Gastrocnemius medialis (tissue), 4 donors: ENCODE measurements at regions not wholly inside any gene's neighbourhood (a gene's known extent, or its start where the extent isn't known, plus 50 kb on each side); places are given as distances from the start of the nearest gene placed in this dataset.

Source experiments
- ATAC-seq, 2 donors: fragments of 150-250 bp; one replicate each; pipeline ENCODE4 v1.9.1; 2016
- DNase-seq, 2 donors: peaks; one replicate each; pipeline ENCODE4 v3.0.0-alpha.2; 2019
- H3K27ac ChIP-seq, 4 donors: fragments of 200-600 bp; sonication (generic); 1 replicate in 1 of 4; 2 replicates in 3 of 4; pipeline ENCODE4 v1.5.1; 2016 to 2018; ENCODE audit warnings: mild to moderate bottlenecking in 2 of 4, moderate library complexity in 1 of 4
- H3K27me3 ChIP-seq, 3 donors: fragments of 200-600 bp; sonication (generic) in 2 of 3; 1 replicate in 1 of 3; 2 replicates in 2 of 3; pipeline versions ENCODE4 v1.5.1 to v1.6.0; 2016 to 2019; ENCODE audit warnings: mild to moderate bottlenecking in 1 of 3, moderate library complexity in 1 of 3
- H3K36me3 ChIP-seq, 2 donors: fragments of 200-600 bp; sonication (generic) in 1 of 2; one replicate each; pipeline ENCODE4 v1.5.1; 2017 to 2018
- H3K4me1 ChIP-seq, 2 donors: fragments of 200-600 bp; sonication (generic) in 1 of 2; one replicate each; pipeline ENCODE4 v1.5.1; 2016 to 2017; ENCODE audit warnings: mild to moderate bottlenecking in 2 of 2
- H3K4me3 ChIP-seq, 4 donors: fragments of 200-600 bp; sonication (generic) in 3 of 4; 1 replicate in 1 of 4; 2 replicates in 3 of 4; pipeline ENCODE4 v1.5.1; 2016 to 2019; ENCODE audit warnings: mild to moderate bottlenecking in 2 of 4
- H3K9me3 ChIP-seq, 3 donors: fragments of 200-600 bp; sonication (generic) in 2 of 3; 1 replicate in 1 of 3; 2 replicates in 2 of 3; pipeline ENCODE4 v1.5.1; 2016 to 2019
- POLR2A ChIP-seq, 2 donors: fragments of 450-650 bp; IDR thresholded peaks; one replicate each; pipeline ENCODE4 v1.6.1; 2017; ENCODE audit warnings: antibody characterized with exemption in 2 of 2, mild to moderate bottlenecking in 2 of 2, moderate library complexity in 2 of 2
- in situ Hi-C, 4 donors: fragments of 200-750 bp; cut with MboI; loops; one replicate each; pipeline versions ENCODE4 v1.15.0 to v1.8.0; 2017; ENCODE audit warnings: low sequenced_read_pairs in 4 of 4
- intact Hi-C: fragments of 100-400 bp; cut with DNase I; formaldehyde crosslinking; loops from one replicate; pipeline ENCODE4 v1.15.1; 2023; ENCODE audit warnings: low total_unique reads
- TF ChIP-seq, protein P1 (sequence below), 5 experiments: fragments of 450-650 bp in 3 of 5; fragments of 200-600 bp in 2 of 5; sonication (generic) in 2 of 5; IDR thresholded peaks in 4 of 5; conservative IDR thresholded peaks in 1 of 5; 1 replicate in 4 of 5; 2 replicates in 1 of 5; pipeline ENCODE4 v1.5.1; 2016 to 2019; ENCODE audit warnings: antibody characterized with exemption in 5 of 5, mild to moderate bottlenecking in 3 of 5, moderate library complexity in 3 of 5

DNA sequence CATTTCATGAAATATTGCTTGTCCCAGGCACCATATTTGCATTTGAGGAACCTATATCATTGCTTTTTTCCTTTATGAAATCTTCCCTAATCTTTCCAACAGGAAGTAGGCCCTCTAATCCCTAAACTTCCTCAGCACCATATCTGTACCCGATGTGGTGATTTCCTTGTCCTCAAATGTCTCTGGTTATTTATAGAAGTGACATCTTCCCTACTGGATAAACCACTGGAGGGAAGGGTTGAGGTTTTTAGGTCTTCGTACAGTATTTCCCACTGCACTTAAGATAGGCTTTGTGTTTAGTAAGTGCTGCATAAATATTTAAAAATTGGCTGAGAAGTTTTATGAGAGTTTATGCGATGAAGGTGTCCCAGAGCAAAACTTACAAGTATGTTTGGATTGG, 54.9 kb upstream of the TMEM170B start:
- Histone ChIP-seq H3K4me1 (no peaks in the 10 kb centered on the region), H3K4me3 (no peak overlapping the region), H3K36me3 (no peaks in the 10 kb centered on the region), H3K27ac (no peak overlapping the region), H3K27me3 (no peaks in the 10 kb centered on the region), H3K9me3 (no peaks in the 10 kb centered on the region)
- in situ Hi-C loops (no loop called here), intact Hi-C loops (no loop called here)
- ATAC-seq (no peak), DNase-seq (no peak)
- no peak for TF ChIP-seq POLR2A (IDR thresholded peaks at IDR 0.05)
- TF ChIP-seq, protein P1, sequence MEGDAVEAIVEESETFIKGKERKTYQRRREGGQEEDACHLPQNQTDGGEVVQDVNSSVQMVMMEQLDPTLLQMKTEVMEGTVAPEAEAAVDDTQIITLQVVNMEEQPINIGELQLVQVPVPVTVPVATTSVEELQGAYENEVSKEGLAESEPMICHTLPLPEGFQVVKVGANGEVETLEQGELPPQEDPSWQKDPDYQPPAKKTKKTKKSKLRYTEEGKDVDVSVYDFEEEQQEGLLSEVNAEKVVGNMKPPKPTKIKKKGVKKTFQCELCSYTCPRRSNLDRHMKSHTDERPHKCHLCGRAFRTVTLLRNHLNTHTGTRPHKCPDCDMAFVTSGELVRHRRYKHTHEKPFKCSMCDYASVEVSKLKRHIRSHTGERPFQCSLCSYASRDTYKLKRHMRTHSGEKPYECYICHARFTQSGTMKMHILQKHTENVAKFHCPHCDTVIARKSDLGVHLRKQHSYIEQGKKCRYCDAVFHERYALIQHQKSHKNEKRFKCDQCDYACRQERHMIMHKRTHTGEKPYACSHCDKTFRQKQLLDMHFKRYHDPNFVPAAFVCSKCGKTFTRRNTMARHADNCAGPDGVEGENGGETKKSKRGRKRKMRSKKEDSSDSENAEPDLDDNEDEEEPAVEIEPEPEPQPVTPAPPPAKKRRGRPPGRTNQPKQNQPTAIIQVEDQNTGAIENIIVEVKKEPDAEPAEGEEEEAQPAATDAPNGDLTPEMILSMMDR (IDR thresholded peaks at IDR 0.05 in 4 of 5, conservative IDR thresholded peaks at IDR 0.05 in 1 of 5): no peak

- DNase-seq (no peak), ATAC-seq (no peak)
- Histone ChIP-seq H3K27ac (no peak overlapping the region), H3K36me3 (no peaks in the 10 kb centered on the region), H3K4me1 (no peaks in the 10 kb centered on the region), H3K4me3 (no peak overlapping the region), H3K9me3 (no peaks in the 10 kb centered on the region), H3K27me3 (no peaks in the 10 kb centered on the region)
- TF ChIP-seq POLR2A (IDR thresholded peaks at IDR 0.05): no peak
- TF ChIP-seq, protein P1 (IDR thresholded peaks at IDR 0.05 in 4 of 5, conservative IDR thresholded peaks at IDR 0.05 in 1 of 5): no peak
- intact Hi-C loops (no loop called here), in situ Hi-C loops (no loop called here)
These were observed 57.0 kb upstream of the TMEM170B start for GRCh38 chr6:11480541-11480940.

DNA sequence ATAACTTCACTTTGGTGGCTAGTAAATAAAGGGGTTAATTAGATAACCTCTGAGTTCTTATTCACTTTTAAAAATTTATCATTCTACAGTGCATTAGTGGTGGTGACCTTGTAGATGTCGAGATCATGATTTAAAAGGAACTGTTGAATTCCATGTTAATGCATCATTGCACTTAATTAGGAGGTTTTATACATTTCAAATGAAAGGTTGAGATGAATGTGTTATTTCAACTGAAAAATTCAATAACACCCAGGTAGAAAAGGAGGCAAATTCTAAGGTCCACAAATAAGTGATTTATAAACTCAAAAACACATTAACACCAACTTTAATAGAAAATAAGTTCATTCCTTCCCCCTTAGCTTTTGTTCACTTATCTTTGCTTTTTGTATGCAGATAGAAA, 58.3 kb upstream of the TMEM170B start:
- TF ChIP-seq, protein P1 (IDR thresholded peaks at IDR 0.05 in 4 of 5, conservative IDR thresholded peaks at IDR 0.05 in 1 of 5): no peak
- no peak for TF ChIP-seq POLR2A (IDR thresholded peaks at IDR 0.05)
- ATAC-seq (no peak), DNase-seq (no peak)
- no peak overlapping the region for H3K27ac ChIP-seq
- in situ Hi-C loops: no loop called here
- no peaks in the 10 kb centered on the region for H3K27me3 ChIP-seq
- peaks cover 4 to 6% of the 10 kb centered on the region in 2 donors for H3K4me1 ChIP-seq
- no peak overlapping the region for H3K4me3 ChIP-seq
- H3K9me3 ChIP-seq: no peaks in the 10 kb centered on the region
- H3K36me3 ChIP-seq: no peaks in the 10 kb centered on the region
- intact Hi-C loops: no loop called here

DNA sequence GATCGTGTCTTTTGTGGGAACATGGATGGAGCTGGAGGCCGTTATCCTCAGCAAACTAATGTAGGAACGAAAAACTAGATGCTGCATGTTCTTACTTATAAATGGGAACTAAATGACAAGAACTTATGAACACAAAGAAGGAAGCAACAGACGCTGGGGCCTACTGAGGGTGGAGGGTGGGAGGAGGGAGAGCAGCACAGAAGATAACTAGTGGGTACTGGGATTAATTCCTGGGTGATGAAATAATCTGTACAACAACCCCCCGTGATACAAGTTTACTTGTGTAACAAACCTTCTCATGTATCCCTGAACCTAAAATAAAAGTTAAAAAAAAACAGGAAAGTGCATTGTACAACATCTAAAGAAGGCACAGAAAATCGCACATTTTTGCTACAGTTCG, 59.0 kb upstream of the TMEM170B start:
- DNase-seq (no peak), ATAC-seq (no peak)
- Histone ChIP-seq H3K9me3 (no peaks in the 10 kb centered on the region), H3K36me3 (no peaks in the 10 kb centered on the region), H3K4me3 (no peak overlapping the region), H3K4me1 (peaks cover 5 to 9% of the 10 kb centered on the region in 2 donors), H3K27me3 (peaks cover 0 to 2% (median 0%) of the 10 kb centered on the region in 3 donors), H3K27ac (no peak overlapping the region)
- intact Hi-C loops: no loop called here
- TF ChIP-seq POLR2A (IDR thresholded peaks at IDR 0.05): no peak
- TF ChIP-seq, protein P1 (IDR thresholded peaks at IDR 0.05 in 4 of 5, conservative IDR thresholded peaks at IDR 0.05 in 1 of 5): no peak
- in situ Hi-C loops: no loop called here

- TF ChIP-seq, protein P1 (IDR thresholded peaks at IDR 0.05 in 4 of 5, conservative IDR thresholded peaks at IDR 0.05 in 1 of 5): no peak
- TF ChIP-seq POLR2A (IDR thresholded peaks at IDR 0.05): no peak
- H3K4me3 ChIP-seq: no peak overlapping the region
- H3K9me3 ChIP-seq: no peaks in the 10 kb centered on the region
- DNase-seq: no peak
- intact Hi-C loops: no loop called here
- no peaks in the 10 kb centered on the region for H3K36me3 ChIP-seq
- ATAC-seq: no peak
- H3K27ac ChIP-seq: no peak overlapping the region
- H3K27me3 ChIP-seq: peaks cover 0 to 6% (median 6%) of the 10 kb centered on the region in 3 donors
- peaks cover 16 to 17% of the 10 kb centered on the region in 2 donors for H3K4me1 ChIP-seq
- in situ Hi-C loops: no loop called here
These were observed 62.5 kb upstream of the TMEM170B start for GRCh38 chr6:11475016-11475415.
